K562 (cell line): ENCODE measurements at regions not wholly inside any gene's neighbourhood (a gene's known extent, or its start where the extent isn't known, plus 50 kb on each side); places are given as distances from the start of the nearest gene placed in this dataset.

Source experiments
- ATAC-seq: fragments of 200-7000 bp; cut with Tn5 transposase; 3 replicates; pipeline ENCODE4 v1.9.1; 2020; ENCODE audit warnings: moderate library complexity
- BruUV-seq: library from RNA; stranded (reverse); fragments of 400-500 nt; replicated peaks from 2 replicates; lab custom pipeline; 2021; lab: Mats Ljungman, UMichigan
- CTCF ChIA-PET: fragments of 300-600 bp; formaldehyde crosslinking; extraction: SDS; loops from one replicate; lab custom pipeline; 2021; ENCODE audit warnings: low intra/inter-chr PET ratio; lab: Yijun Ruan, JAX
- POLR2A ChIA-PET: fragments of 300-600, 350-650 bp; sonication (Branson Sonifier 250); formaldehyde crosslinking; extraction: SDS; loops from one replicate; lab custom pipeline; 2021; ENCODE audit warnings: antibody characterized with exemption, inconsistent platforms; lab: Yijun Ruan, JAX
- DNase-seq, 4 experiments: peaks; one replicate each; pipeline versions ENCODE4 v3.0.0 to v3.0.0-alpha.2; 2011 to 2018; ENCODE audit warnings: low spot score in 3 of 4, mixed read lengths in 3 of 4; ENCODE audit errors: extremely low read depth in 1 of 4
- FAIRE-seq: peaks from 2 replicates; lab custom pipeline; 2011; peaks lifted over from hg19 to GRCh38; lab: Jason Lieb, UNC
- H2AFZ ChIP-seq: 2 replicates; pipeline ENCODE4 v1.6.0; 2011; ENCODE audit warnings: low read depth, low read length, control low read depth, inconsistent platforms
- H3K27ac ChIP-seq: fragments of 200-600 bp; 3 replicates; pipeline ENCODE4 v1.8.0; 2011; ENCODE audit warnings: low read depth, mild to moderate bottlenecking, control low read depth, inconsistent platforms, low read length, moderate library complexity, mixed read lengths; ENCODE audit errors: extremely low read depth
- H3K27me3 ChIP-seq, 2 experiments: fragments of 300-600 bp in 1 of 2; 2 replicates in 1 of 2; 3 replicates in 1 of 2; pipeline versions ENCODE4 v1.6.0 to v1.8.0; 2011; ENCODE audit warnings: inconsistent platforms in 2 of 2, low read length in 2 of 2, mild to moderate bottlenecking in 1 of 2, mixed read lengths in 1 of 2, moderate library complexity in 1 of 2; ENCODE audit not compliant: control insufficient read depth in 2 of 2, insufficient read depth in 2 of 2
- H3K36me3 ChIP-seq: fragments of 300-600 bp; 3 replicates; pipeline ENCODE4 v1.8.0; 2011; ENCODE audit warnings: mild to moderate bottlenecking, low read length, inconsistent platforms; ENCODE audit not compliant: control insufficient read depth, insufficient read depth
- H3K4me1 ChIP-seq, 2 experiments: fragments of 200-600 bp in 1 of 2; replicated peaks in 1 of 2; 2 replicates in 1 of 2; 3 replicates in 1 of 2; pipeline versions ENCODE4 v1.5.1 to v1.8.0; 2011; ENCODE audit warnings: inconsistent platforms in 2 of 2, low read length in 2 of 2, mild to moderate bottlenecking in 1 of 2, mixed read lengths in 1 of 2, moderate library complexity in 1 of 2; ENCODE audit not compliant: control insufficient read depth in 2 of 2, insufficient read depth in 2 of 2
- H3K4me2 ChIP-seq: 2 replicates; pipeline ENCODE4 v1.6.1; 2011; ENCODE audit warnings: low read length, control low read depth, inconsistent platforms, mixed read lengths; ENCODE audit not compliant: insufficient read depth
- H3K4me3 ChIP-seq: fragments of 200-600 bp; sonication (generic), shearing (Covaris generic); 2 replicates; pipeline ENCODE4 v1.5.1; 2016; ENCODE audit warnings: control low read depth, inconsistent platforms
- H3K79me2 ChIP-seq: fragments of 200-600 bp; 3 replicates; pipeline ENCODE4 v1.8.0; 2011; ENCODE audit warnings: low read length, inconsistent platforms; ENCODE audit not compliant: control insufficient read depth, insufficient read depth
- H3K9ac ChIP-seq, 2 experiments: 2 replicates each; pipeline versions ENCODE4 v1.6.0 to v1.6.1; 2011; ENCODE audit warnings: low read depth in 2 of 2, low read length in 2 of 2, control low read depth in 1 of 2, inconsistent platforms in 1 of 2, mild to moderate bottlenecking in 1 of 2, mixed read lengths in 1 of 2; ENCODE audit not compliant: insufficient read depth in 1 of 2
- H3K9me1 ChIP-seq: one replicate; pipeline ENCODE4 v1.6.0; 2011; ENCODE audit warnings: inconsistent platforms, mild to moderate bottlenecking, low read length, moderate library complexity; ENCODE audit not compliant: control insufficient read depth, insufficient read depth
- H3K9me3 ChIP-seq: replicated peaks from 2 replicates; pipeline ENCODE4 v1.5.1; 2011; ENCODE audit warnings: low read depth, low read length, inconsistent platforms; ENCODE audit not compliant: control insufficient read depth, insufficient read depth
- H4K20me1 ChIP-seq: replicated peaks from 2 replicates; pipeline ENCODE4 v1.6.1; 2011; ENCODE audit warnings: low read length, inconsistent platforms, mixed read lengths; ENCODE audit not compliant: control insufficient read depth, insufficient read depth
- BRD9 ChIP-seq: fragments of 450-650 bp; IDR thresholded peaks from 2 replicates; pipeline ENCODE4 v1.6.1; 2018; ENCODE audit warnings: low read depth; ENCODE audit not compliant: partially characterized antibody
- CHD2 ChIP-seq: IDR thresholded peaks from 2 replicates; pipeline ENCODE4 v1.6.1; 2011; ENCODE audit warnings: low read depth, low read length
- CREB1 ChIP-seq, 2 experiments: sonication (generic) in 1 of 2; formaldehyde crosslinking in 1 of 2; IDR thresholded peaks; 2 replicates each; pipeline versions ENCODE4 v1.6.1 to v1.8.0; 2012 to 2022; ENCODE audit warnings: inconsistent platforms in 1 of 2, mild to moderate bottlenecking in 1 of 2, missing genetic modification reagents in 1 of 2, moderate library complexity in 1 of 2
- CREM ChIP-seq: IDR thresholded peaks from 2 replicates; pipeline ENCODE4 v1.6.1; 2014; ENCODE audit warnings: antibody characterized with exemption, low read depth
- GATAD2A ChIP-seq: fragments of 450-650 bp; IDR thresholded peaks from 2 replicates; pipeline ENCODE4 v1.6.1; 2017
- MAZ ChIP-seq, 2 experiments: fragments of 450-650 bp in 1 of 2; sonication (generic) in 1 of 2; formaldehyde crosslinking; IDR thresholded peaks in 1 of 2; conservative IDR thresholded peaks in 1 of 2; 2 replicates each; pipeline versions ENCODE4 v1.4.0 to v1.5.0; 2020; ENCODE audit warnings: mild to moderate bottlenecking in 1 of 2, missing genetic modification reagents in 1 of 2
- MBD1 ChIP-seq: fragments of 250-450 bp; sonication (Bioruptor Pico); IDR thresholded peaks from 2 replicates; pipeline ENCODE4 v1.8.0; 2022; ENCODE audit warnings: inconsistent platforms
- NR2C2 ChIP-seq, 2 experiments: fragments of 200-800 bp in 1 of 2; sonication (Bioruptor generic) in 1 of 2; sonication (generic) in 1 of 2; formaldehyde crosslinking in 1 of 2; IDR thresholded peaks; 2 replicates each; pipeline versions ENCODE4 v1.6.1 to v1.8.0; 2016 to 2022; ENCODE audit warnings: mild to moderate bottlenecking in 1 of 2, missing compliant biosample characterization in 1 of 2, missing genetic modification characterization in 1 of 2, missing genetic modification reagents in 1 of 2
- POU5F1 ChIP-seq: fragments of 150-350 bp; IDR thresholded peaks from 2 replicates; pipeline ENCODE4 v1.6.1; 2014; ENCODE audit warnings: borderline replicate concordance, low read length, low read depth, mild to moderate bottlenecking; ENCODE audit not compliant: partially characterized antibody
- RBM17 ChIP-seq: fragments of 200-400 bp; formaldehyde crosslinking; IDR thresholded peaks from 2 replicates; pipeline ENCODE4 v1.6.1; 2017; ENCODE audit warnings: low read depth, mild to moderate bottlenecking, low read length, borderline replicate concordance
- SAP30 ChIP-seq: fragments of 200-600 bp; sonication (generic); IDR thresholded peaks from 2 replicates; pipeline ENCODE4 v1.6.1; 2012; ENCODE audit warnings: borderline replicate concordance, low read depth, mild to moderate bottlenecking, moderate library complexity, low read length, control low read depth, inconsistent platforms; ENCODE audit not compliant: insufficient read depth, poor library complexity, severe bottlenecking
- SETDB1 ChIP-seq: IDR thresholded peaks from one replicate; pipeline ENCODE4 v1.6.1; 2012; ENCODE audit warnings: low read length, control low read depth, inconsistent platforms
- SMAD1 ChIP-seq: fragments of 150-350 bp; IDR thresholded peaks from 2 replicates; pipeline ENCODE4 v1.6.1; 2014; ENCODE audit warnings: low read length, low read depth; ENCODE audit not compliant: partially characterized antibody
- TCF3 ChIP-seq: sonication (generic); formaldehyde crosslinking; IDR thresholded peaks from 2 replicates; pipeline ENCODE4 v1.4.0; 2020; ENCODE audit warnings: mild to moderate bottlenecking, missing genetic modification reagents
- ZNF280B ChIP-seq: fragments of 250-450 bp; sonication (Bioruptor Pico); IDR thresholded peaks from 2 replicates; pipeline ENCODE4 v1.5.1; 2021; ENCODE audit warnings: mild to moderate bottlenecking
- ZNF444 ChIP-seq: fragments of 250-450 bp; sonication (Bioruptor Pico); IDR thresholded peaks from 2 replicates; pipeline ENCODE4 v1.4.0; 2020; ENCODE audit warnings: mild to moderate bottlenecking, moderate library complexity
- WGBS: fragments of 100-300 bp; shearing (Covaris generic); methylation state at CpG from one replicate; pipeline ENCODE4 v1.1.6; 2016; ENCODE audit warnings: low coverage, mixed read lengths; ENCODE audit not compliant: insufficient coverage; ENCODE audit errors: missing lambda C conversion rate; 5-methylcytosine and 5-hydroxymethylcytosine counted together
- in situ Hi-C: fragments of 300-500 bp; cut with MboI; formaldehyde crosslinking; loops from 4 replicates; pipeline ENCODE4 v1.15.0; 2018; ENCODE audit warnings: inconsistent platforms, mixed read lengths
- intact Hi-C: fragments of 100-400 bp; cut with micrococcal nuclease; formaldehyde crosslinking; loops from 2 replicates; pipeline ENCODE4 v1.14.2; 2022
- TF ChIP-seq, protein P1 (sequence below): fragments of 250-450 bp; sonication (Bioruptor Pico); IDR thresholded peaks from 2 replicates; pipeline ENCODE4 v1.5.0; 2021; ENCODE audit warnings: mild to moderate bottlenecking, moderate library complexity

- no TSS peak for BruUV-seq
- POLR2A ChIA-PET, result no interaction called here
- Histone ChIP-seq H3K27me3 (no peaks in the 10 kb centered on the region), H3K79me2 (no peaks in the 10 kb centered on the region), H3K36me3 (no peaks in the 10 kb centered on the region), H4K20me1 (no peaks in the 10 kb centered on the region), H3K4me2 (no peak overlapping the region), H3K4me3 (no peak overlapping the region), H2AFZ (no peak overlapping the region), H3K27ac (no peak overlapping the region), H3K9me1 (no peaks in the 10 kb centered on the region), H3K9ac (no peak overlapping the region), H3K4me1 (no peaks in the 10 kb centered on the region), H3K9me3 (no peaks in the 10 kb centered on the region)
- intact Hi-C loops (no loop called here), in situ Hi-C loops (no loop called here)
- FAIRE-seq (no peak), DNase-seq (no peak), ATAC-seq (no peak)
- 0% methylated on average over 1 of the region's 1 CpG for WGBS
- CTCF ChIA-PET, result no interaction called here
- TF ChIP-seq NR2C2 (CRISPR knock-in tag; IDR thresholded peaks at IDR 0.05) (no peak), NR2C2 (tag; IDR thresholded peaks at IDR 0.05) (no peak), CHD2 (no peak), POU5F1 (no peak), SAP30 (no peak), BRD9 (no peak), ZNF444 (CRISPR knock-in tag) (no peak), RBM17 (no peak), SETDB1 (no peak), SMAD1 (no peak), GATAD2A (no peak), MBD1 (no peak), CREB1 (IDR thresholded peaks at IDR 0.05) (no peak), CREB1 (CRISPR knock-in tag; IDR thresholded peaks at IDR 0.05) (no peak), TCF3 (CRISPR knock-in tag) (no peak), MAZ (CRISPR knock-in tag; conservative IDR thresholded peaks at IDR 0.05 in 1 of 2, IDR thresholded peaks at IDR 0.05 in 1 of 2) (no peak), CREM (no peak), ZNF280B (no peak)
- TF ChIP-seq, protein P1, sequence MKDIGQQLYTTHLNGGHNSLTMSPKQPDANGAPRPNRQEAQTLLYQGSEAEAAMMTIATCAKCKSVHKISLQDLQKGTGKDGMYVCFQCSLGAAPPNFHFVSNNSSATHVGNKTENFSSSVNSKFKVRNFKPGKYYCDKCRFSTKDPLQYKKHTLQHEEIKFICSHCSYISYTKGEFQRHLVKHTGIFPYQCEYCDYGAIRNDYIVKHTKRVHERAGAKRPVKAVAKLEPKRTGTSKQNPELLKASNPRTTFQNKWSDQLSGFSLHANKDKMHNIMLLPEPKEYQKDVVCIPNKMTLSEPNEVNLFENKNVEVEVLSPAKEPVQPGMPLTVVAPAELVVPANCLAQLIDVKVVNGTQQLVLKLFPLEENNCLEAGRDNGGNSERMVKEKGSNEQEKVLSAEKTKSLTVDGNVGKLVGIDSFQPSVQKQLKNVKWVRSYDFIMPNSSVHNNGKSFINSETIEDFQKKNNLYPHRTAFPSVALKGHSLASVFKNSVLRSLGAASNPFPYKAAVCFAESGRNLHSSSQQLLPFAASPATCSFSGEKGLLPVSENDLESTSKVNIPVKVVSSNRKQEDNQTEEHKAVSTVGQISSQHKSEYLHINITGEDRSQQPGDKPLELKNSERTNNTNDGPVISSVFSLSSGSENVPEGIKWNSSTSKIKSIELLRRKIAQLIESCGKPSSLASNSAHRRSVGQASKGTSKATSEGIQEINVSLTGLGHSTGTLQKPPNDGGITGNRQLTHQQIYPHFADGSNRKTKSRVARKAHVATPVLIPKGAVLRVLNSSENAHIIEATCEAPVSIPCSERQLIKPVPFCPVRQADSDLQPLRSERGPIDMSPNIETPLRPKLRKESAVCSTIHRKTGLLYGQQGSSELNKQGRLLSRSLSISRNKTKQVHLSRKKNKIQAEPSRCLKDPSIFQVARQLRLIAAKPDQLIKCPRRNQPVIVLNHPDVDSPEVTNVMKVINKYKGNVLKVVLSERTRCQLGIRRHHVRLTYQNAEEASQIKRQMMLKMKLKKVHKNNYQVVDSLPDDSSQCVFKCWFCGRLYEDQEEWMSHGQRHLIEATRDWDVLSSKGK (CRISPR knock-in tag), result no peak
Measured at GRCh38 chr4:31106419-31106818, 386.2 kb downstream of the PCDH7 start.
